Smooth muscle cell (in vitro differentiated cells): ENCODE measurements at regions not wholly inside any gene's neighbourhood (a gene's known extent, or its start where the extent isn't known, plus 50 kb on each side); places are given as distances from the start of the nearest gene placed in this dataset.

Experiments
- DNase-seq: peaks from one replicate; lab custom pipeline; 2025; ENCODE audit not compliant: unreplicated experiment; lab: John Stamatoyannopoulos, UW
- H2AFZ ChIP-seq: fragments of 200-600 bp; sonication (generic); 2 replicates; pipeline ENCODE4 v1.6.0; 2016; ENCODE audit warnings: antibody characterized with exemption, low read depth, mild to moderate bottlenecking
- H3F3A ChIP-seq: fragments of 200-600 bp; sonication (generic); 2 replicates; pipeline ENCODE4 v1.6.0; 2017; ENCODE audit warnings: antibody characterized with exemption, low read depth
- H3K27ac ChIP-seq: fragments of 200-600 bp; sonication (generic); 2 replicates; pipeline ENCODE4 v1.5.1; 2016; ENCODE audit warnings: low read depth, mild to moderate bottlenecking
- H3K27me3 ChIP-seq: fragments of 200-600 bp; sonication (generic); 2 replicates; pipeline ENCODE4 v1.6.1; 2016; ENCODE audit warnings: low read depth, mild to moderate bottlenecking
- H3K36me3 ChIP-seq: fragments of 200-600 bp; sonication (generic); 2 replicates; pipeline ENCODE4 v1.5.1; 2016; ENCODE audit warnings: low read depth
- H3K4me1 ChIP-seq: fragments of 200-600 bp; sonication (generic); 2 replicates; pipeline ENCODE4 v1.5.1; 2016; ENCODE audit warnings: low read depth
- H3K4me2 ChIP-seq: fragments of 200-600 bp; sonication (generic); 2 replicates; pipeline ENCODE4 v1.6.0; 2016; ENCODE audit warnings: mild to moderate bottlenecking
- H3K4me3 ChIP-seq: fragments of 200-600 bp; sonication (generic); 2 replicates; pipeline ENCODE4 v1.5.1; 2016; ENCODE audit warnings: mild to moderate bottlenecking
- H3K79me2 ChIP-seq: fragments of 200-600 bp; sonication (generic); 2 replicates; pipeline ENCODE4 v1.6.0; 2016; ENCODE audit warnings: low read depth, mild to moderate bottlenecking
- H3K9ac ChIP-seq: fragments of 200-600 bp; sonication (generic); 2 replicates; pipeline ENCODE4 v1.6.0; 2016; ENCODE audit warnings: low read depth
- H3K9me3 ChIP-seq: fragments of 200-600 bp; sonication (generic); replicated peaks from 2 replicates; pipeline ENCODE4 v1.5.1; 2016; ENCODE audit warnings: low read depth
- H4K20me1 ChIP-seq: fragments of 200-600 bp; sonication (generic); 2 replicates; pipeline ENCODE4 v1.6.0; 2016; ENCODE audit warnings: low read depth
- CTCF ChIP-seq: fragments of 200-600 bp; sonication (generic); IDR thresholded peaks from 2 replicates; pipeline ENCODE4 v1.5.1; 2017; ENCODE audit warnings: borderline replicate concordance, mild to moderate bottlenecking, antibody characterized with exemption; ENCODE audit not compliant: insufficient read depth, poor library complexity, severe bottlenecking
- WGBS: methylation state at CpG from one replicate; pipeline ENCODE4 v1.1.7; 2016; ENCODE audit warnings: low lambda C conversion rate; 5-methylcytosine and 5-hydroxymethylcytosine counted together

- no peak overlapping the region for H2AFZ ChIP-seq
- no peaks in the 10 kb centered on the region for H3K36me3 ChIP-seq
- H3K9ac ChIP-seq, result no peak overlapping the region
- no peaks in the 10 kb centered on the region for H3K9me3 ChIP-seq
- no peaks in the 10 kb centered on the region for H3K4me1 ChIP-seq
- 96% methylated on average over 2 of the region's 2 CpGs for WGBS
- H4K20me1 ChIP-seq, result no peaks in the 10 kb centered on the region
- no peak overlapping the region for H3K4me3 ChIP-seq
- H3F3A ChIP-seq, result no peaks in the 10 kb centered on the region
- H3K27me3 ChIP-seq, result no peaks in the 10 kb centered on the region
- H3K4me2 ChIP-seq, result no peak overlapping the region
- DNase-seq, result no peak
- H3K27ac ChIP-seq, result no peak overlapping the region
- H3K79me2 ChIP-seq, result no peaks in the 10 kb centered on the region
- TF ChIP-seq CTCF, result no peak
Observed at GRCh38 chr2:147068071-147068470, 776.8 kb upstream of the ACVR2A start.

DNA sequence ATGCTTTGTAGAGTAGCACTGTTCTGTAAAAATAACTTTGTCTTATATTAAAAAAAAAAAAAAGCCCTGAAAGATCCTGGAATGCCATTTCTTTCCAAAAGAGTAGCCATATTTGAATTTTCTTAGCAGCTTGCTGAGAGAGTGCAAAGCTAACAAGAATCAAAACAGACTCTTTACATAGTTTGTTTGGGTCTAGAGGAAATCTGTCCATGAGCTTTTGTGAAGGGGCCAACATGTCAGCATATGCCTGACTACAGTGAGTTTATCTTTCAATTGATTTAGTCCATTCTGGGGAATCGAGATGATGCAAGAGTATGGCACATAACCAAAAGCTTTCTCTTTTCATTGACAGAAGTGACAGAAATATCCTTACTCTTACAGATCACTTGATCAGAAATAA lies 777.7 kb upstream of the ACVR2A start:
- no peaks in the 10 kb centered on the region for H4K20me1 ChIP-seq
- no peaks in the 10 kb centered on the region for H3K27me3 ChIP-seq
- DNase-seq, result no peak
- no peak overlapping the region for H2AFZ ChIP-seq
- H3K4me2 ChIP-seq, result no peak overlapping the region
- no peaks in the 10 kb centered on the region for H3K9me3 ChIP-seq
- H3K27ac ChIP-seq, result no peak overlapping the region
- H3K9ac ChIP-seq, result no peak overlapping the region
- no peaks in the 10 kb centered on the region for H3K79me2 ChIP-seq
- no peaks in the 10 kb centered on the region for H3K36me3 ChIP-seq
- no peak overlapping the region for H3K4me3 ChIP-seq
- H3F3A ChIP-seq, result no peaks in the 10 kb centered on the region
- TF ChIP-seq CTCF, result no peak
- H3K4me1 ChIP-seq, result no peaks in the 10 kb centered on the region
- 81% methylated on average over 1 of the region's 1 CpG for WGBS

GRCh38 chr2:147062073-147062472 lies 782.8 kb upstream of the ACVR2A start:
- H3K27me3 ChIP-seq, result no peaks in the 10 kb centered on the region
- no peaks in the 10 kb centered on the region for H3F3A ChIP-seq
- no peaks in the 10 kb centered on the region for H3K79me2 ChIP-seq
- WGBS, result 41% methylated on average over 1 of the region's 1 CpG
- no peak overlapping the region for H3K9ac ChIP-seq
- no peak overlapping the region for H3K4me2 ChIP-seq
- no peaks in the 10 kb centered on the region for H3K4me1 ChIP-seq
- H4K20me1 ChIP-seq, result no peaks in the 10 kb centered on the region
- no peak overlapping the region for H2AFZ ChIP-seq
- DNase-seq, result no peak
- no peaks in the 10 kb centered on the region for H3K36me3 ChIP-seq
- TF ChIP-seq CTCF, result no peak
- no peak overlapping the region for H3K27ac ChIP-seq
- H3K4me3 ChIP-seq, result no peak overlapping the region
- H3K9me3 ChIP-seq, result no peaks in the 10 kb centered on the region

- no peak overlapping the region for H3K4me3 ChIP-seq
- 97% methylated on average over 1 of the region's 1 CpG for WGBS
Observed at GRCh38 chr2:147061269-147061668, 783.6 kb upstream of the ACVR2A start.

More at GRCh38 chr2:147061269-147061668, 783.6 kb upstream of the ACVR2A start:
- no peak overlapping the region for H3K27ac ChIP-seq
- H3K4me2 ChIP-seq, result no peak overlapping the region
- H3K9me3 ChIP-seq, result no peaks in the 10 kb centered on the region
- H2AFZ ChIP-seq, result no peak overlapping the region
- no peaks in the 10 kb centered on the region for H3F3A ChIP-seq
- no peaks in the 10 kb centered on the region for H3K4me1 ChIP-seq
- no peaks in the 10 kb centered on the region for H4K20me1 ChIP-seq
- H3K27me3 ChIP-seq, result no peaks in the 10 kb centered on the region
- DNase-seq, result no peak
- no peak for TF ChIP-seq CTCF
- H3K9ac ChIP-seq, result no peak overlapping the region
- H3K36me3 ChIP-seq, result no peaks in the 10 kb centered on the region
- H3K79me2 ChIP-seq, result no peaks in the 10 kb centered on the region
